GM23338 (cell line): ENCODE measurements at regions not wholly inside any gene's neighbourhood (a gene's known extent, or its start where the extent isn't known, plus 50 kb on each side); places are given as distances from the start of the nearest gene placed in this dataset.

Experiments used
- ATAC-seq: fragments of 200-7000 bp; cut with Tn5 transposase; 3 replicates; pipeline ENCODE4 v1.9.1; 2020
- DNase-seq: peaks from one replicate; pipeline ENCODE4 v3.0.0-alpha.2; 2015; ENCODE audit warnings: low spot score
- H2AFZ ChIP-seq: fragments of 200-600 bp; sonication (generic); 2 replicates; pipeline ENCODE4 v1.8.0; 2016; ENCODE audit warnings: antibody characterized with exemption, mild to moderate bottlenecking, moderate library complexity
- H3F3A ChIP-seq: fragments of 200-600 bp; sonication (generic); replicated peaks from 2 replicates; pipeline ENCODE4 v1.8.0; 2017; ENCODE audit warnings: antibody characterized with exemption, mixed run types, low read depth
- H3K27ac ChIP-seq: fragments of 200-600 bp; sonication (generic); 2 replicates; pipeline ENCODE4 v1.6.1; 2016; ENCODE audit warnings: low read depth
- H3K27me3 ChIP-seq: fragments of 200-600 bp; sonication (generic); 2 replicates; pipeline ENCODE4 v1.8.0; 2016; ENCODE audit warnings: mild to moderate bottlenecking, mixed run types, moderate library complexity; ENCODE audit not compliant: insufficient read depth
- H3K36me3 ChIP-seq: fragments of 200-600 bp; sonication (generic); 2 replicates; pipeline ENCODE4 v1.8.0; 2016; ENCODE audit warnings: mild to moderate bottlenecking; ENCODE audit not compliant: insufficient read depth
- H3K4me1 ChIP-seq: fragments of 200-600 bp; sonication (generic); 2 replicates; pipeline ENCODE4 v1.8.0; 2016; ENCODE audit warnings: mild to moderate bottlenecking, moderate library complexity; ENCODE audit not compliant: insufficient read depth
- H3K4me2 ChIP-seq: fragments of 200-600 bp; sonication (generic); 2 replicates; pipeline ENCODE4 v1.7.1; 2017; ENCODE audit warnings: mixed run types
- H3K4me3 ChIP-seq: fragments of 200-600 bp; sonication (generic); 2 replicates; pipeline ENCODE4 v1.6.1; 2016; ENCODE audit warnings: mixed run types
- H3K79me2 ChIP-seq: fragments of 200-600 bp; sonication (generic); replicated peaks from 2 replicates; pipeline ENCODE4 v1.8.0; 2017; ENCODE audit warnings: mild to moderate bottlenecking; ENCODE audit not compliant: insufficient read depth
- H3K9me2 ChIP-seq: fragments of 200-600 bp; sonication (generic); 2 replicates; pipeline ENCODE4 v1.8.0; 2017; ENCODE audit not compliant: insufficient read depth
- H4K20me1 ChIP-seq: fragments of 200-600 bp; sonication (generic); replicated peaks from 2 replicates; pipeline ENCODE4 v1.8.0; 2017; ENCODE audit warnings: mild to moderate bottlenecking; ENCODE audit not compliant: insufficient read depth
- H3K27ac Mint-ChIP-seq: 2 replicates; pipeline ENCODE4 v1.8.0; 2020; ENCODE audit warnings: inconsistent platforms, mild to moderate bottlenecking, moderate library complexity, mixed read lengths
- H3K27me3 Mint-ChIP-seq: 3 replicates; pipeline ENCODE4 v1.8.0; 2022; ENCODE audit warnings: low read depth, mild to moderate bottlenecking, moderate library complexity, mixed read lengths, inconsistent platforms; ENCODE audit not compliant: insufficient read depth, poor library complexity
- H3K36me3 Mint-ChIP-seq: 3 replicates; pipeline ENCODE4 v1.8.0; 2021; ENCODE audit warnings: low read depth, mild to moderate bottlenecking, inconsistent platforms, moderate library complexity, mixed read lengths
- H3K4me1 Mint-ChIP-seq: 3 replicates; pipeline ENCODE4 v1.8.0; 2020; ENCODE audit warnings: mild to moderate bottlenecking, inconsistent platforms, mixed read lengths
- H3K4me3 Mint-ChIP-seq: 3 replicates; pipeline ENCODE4 v1.8.0; 2021; ENCODE audit warnings: moderate library complexity, mild to moderate bottlenecking, inconsistent platforms, mixed read lengths
- H3K9me3 Mint-ChIP-seq: 3 replicates; pipeline ENCODE4 v1.8.0; 2020; ENCODE audit warnings: moderate library complexity, mild to moderate bottlenecking, inconsistent platforms, mixed read lengths
- CREB1 ChIP-seq: fragments of 250-450 bp; sonication (Bioruptor Pico); IDR thresholded peaks from 2 replicates; pipeline ENCODE4 v1.5.0; 2020; ENCODE audit warnings: low read depth, mild to moderate bottlenecking, moderate library complexity
- EZH2 ChIP-seq: fragments of 200-600 bp; sonication (generic); IDR thresholded peaks from one replicate; pipeline ENCODE4 v1.8.0; 2017; ENCODE audit warnings: antibody characterized with exemption, mild to moderate bottlenecking, low read depth; ENCODE audit not compliant: unreplicated experiment
- EZH2phosphoT487 ChIP-seq: fragments of 200-600 bp; sonication (generic); IDR thresholded peaks from one replicate; pipeline ENCODE4 v1.8.1; 2018; ENCODE audit warnings: antibody characterized with exemption; ENCODE audit not compliant: unreplicated experiment
- JUNB ChIP-seq: IDR thresholded peaks from one replicate; pipeline ENCODE4 v1.6.1; 2016; ENCODE audit warnings: antibody characterized with exemption; ENCODE audit not compliant: unreplicated experiment
- NANOG ChIP-seq: IDR thresholded peaks from 2 replicates; pipeline ENCODE4 v1.6.1; 2016; ENCODE audit warnings: antibody characterized with exemption, borderline replicate concordance
- POLR2AphosphoS5 ChIP-seq: IDR thresholded peaks from 2 replicates; pipeline ENCODE4 v1.6.1; 2016; ENCODE audit warnings: antibody characterized with exemption, low read depth
- STAT1 ChIP-seq: IDR thresholded peaks from one replicate; pipeline ENCODE4 v1.6.1; 2016; ENCODE audit warnings: antibody characterized with exemption; ENCODE audit not compliant: unreplicated experiment
- ZNF114 ChIP-seq: fragments of 250-450 bp; sonication (Bioruptor Pico); IDR thresholded peaks from 2 replicates; pipeline ENCODE4 v1.5.0; 2020; ENCODE audit warnings: mild to moderate bottlenecking, moderate library complexity
- ZNF331 ChIP-seq: fragments of 250-450 bp; sonication (Bioruptor Pico); IDR thresholded peaks from 2 replicates; pipeline ENCODE4 v1.5.0; 2020; ENCODE audit warnings: low read depth, mild to moderate bottlenecking, moderate library complexity
- TF ChIP-seq, protein P1 (sequence below): IDR thresholded peaks from 2 replicates; pipeline ENCODE4 v1.6.1; 2016; ENCODE audit warnings: antibody characterized with exemption
- TF ChIP-seq, protein P2 (sequence below): IDR thresholded peaks from one replicate; pipeline ENCODE4 v1.6.1; 2018; ENCODE audit warnings: antibody characterized with exemption; ENCODE audit not compliant: unreplicated experiment
- TF ChIP-seq, protein P3 (sequence below): fragments of 250-450 bp; sonication (Bioruptor Pico); IDR thresholded peaks from 2 replicates; pipeline ENCODE4 v1.5.0; 2020; ENCODE audit warnings: mild to moderate bottlenecking, moderate library complexity

- Mint-ChIP-seq H3K27ac (no peak overlapping the region), H3K4me1 (peaks cover 22% of the 10 kb centered on the region), H3K9me3 (no peaks in the 10 kb centered on the region), H3K36me3 (no peaks in the 10 kb centered on the region), H3K4me3 (no peak overlapping the region), H3K27me3 (peaks cover 10% of the 10 kb centered on the region)
- ATAC-seq (no peak), DNase-seq (no peak)
- no peaks in the 10 kb centered on the region for H4K20me1 ChIP-seq
- H3K9me2 ChIP-seq = 0 out of 2 replicates have a peak, but pooled peaks cover 2% of the 10 kb centered on the region
- no peaks in the 10 kb centered on the region for H3K27me3 ChIP-seq
- peak overlapping the region; percentile 38; the same call in 1 of the 2 replicates for H2AFZ ChIP-seq
- TF ChIP-seq POLR2AphosphoS5 (no peak), STAT1 (no peak), CREB1 (CRISPR knock-in tag) (no peak), EZH2phosphoT487 (no peak), JUNB (no peak), ZNF331 (no peak), EZH2 (no peak), ZNF114 (CRISPR knock-in tag) (no peak), NANOG (no peak)
- TF ChIP-seq, protein P1, sequence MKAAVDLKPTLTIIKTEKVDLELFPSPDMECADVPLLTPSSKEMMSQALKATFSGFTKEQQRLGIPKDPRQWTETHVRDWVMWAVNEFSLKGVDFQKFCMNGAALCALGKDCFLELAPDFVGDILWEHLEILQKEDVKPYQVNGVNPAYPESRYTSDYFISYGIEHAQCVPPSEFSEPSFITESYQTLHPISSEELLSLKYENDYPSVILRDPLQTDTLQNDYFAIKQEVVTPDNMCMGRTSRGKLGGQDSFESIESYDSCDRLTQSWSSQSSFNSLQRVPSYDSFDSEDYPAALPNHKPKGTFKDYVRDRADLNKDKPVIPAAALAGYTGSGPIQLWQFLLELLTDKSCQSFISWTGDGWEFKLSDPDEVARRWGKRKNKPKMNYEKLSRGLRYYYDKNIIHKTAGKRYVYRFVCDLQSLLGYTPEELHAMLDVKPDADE = no peak
- TF ChIP-seq, protein P2, sequence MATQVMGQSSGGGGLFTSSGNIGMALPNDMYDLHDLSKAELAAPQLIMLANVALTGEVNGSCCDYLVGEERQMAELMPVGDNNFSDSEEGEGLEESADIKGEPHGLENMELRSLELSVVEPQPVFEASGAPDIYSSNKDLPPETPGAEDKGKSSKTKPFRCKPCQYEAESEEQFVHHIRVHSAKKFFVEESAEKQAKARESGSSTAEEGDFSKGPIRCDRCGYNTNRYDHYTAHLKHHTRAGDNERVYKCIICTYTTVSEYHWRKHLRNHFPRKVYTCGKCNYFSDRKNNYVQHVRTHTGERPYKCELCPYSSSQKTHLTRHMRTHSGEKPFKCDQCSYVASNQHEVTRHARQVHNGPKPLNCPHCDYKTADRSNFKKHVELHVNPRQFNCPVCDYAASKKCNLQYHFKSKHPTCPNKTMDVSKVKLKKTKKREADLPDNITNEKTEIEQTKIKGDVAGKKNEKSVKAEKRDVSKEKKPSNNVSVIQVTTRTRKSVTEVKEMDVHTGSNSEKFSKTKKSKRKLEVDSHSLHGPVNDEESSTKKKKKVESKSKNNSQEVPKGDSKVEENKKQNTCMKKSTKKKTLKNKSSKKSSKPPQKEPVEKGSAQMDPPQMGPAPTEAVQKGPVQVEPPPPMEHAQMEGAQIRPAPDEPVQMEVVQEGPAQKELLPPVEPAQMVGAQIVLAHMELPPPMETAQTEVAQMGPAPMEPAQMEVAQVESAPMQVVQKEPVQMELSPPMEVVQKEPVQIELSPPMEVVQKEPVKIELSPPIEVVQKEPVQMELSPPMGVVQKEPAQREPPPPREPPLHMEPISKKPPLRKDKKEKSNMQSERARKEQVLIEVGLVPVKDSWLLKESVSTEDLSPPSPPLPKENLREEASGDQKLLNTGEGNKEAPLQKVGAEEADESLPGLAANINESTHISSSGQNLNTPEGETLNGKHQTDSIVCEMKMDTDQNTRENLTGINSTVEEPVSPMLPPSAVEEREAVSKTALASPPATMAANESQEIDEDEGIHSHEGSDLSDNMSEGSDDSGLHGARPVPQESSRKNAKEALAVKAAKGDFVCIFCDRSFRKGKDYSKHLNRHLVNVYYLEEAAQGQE = no peak
- TF ChIP-seq, protein P3, sequence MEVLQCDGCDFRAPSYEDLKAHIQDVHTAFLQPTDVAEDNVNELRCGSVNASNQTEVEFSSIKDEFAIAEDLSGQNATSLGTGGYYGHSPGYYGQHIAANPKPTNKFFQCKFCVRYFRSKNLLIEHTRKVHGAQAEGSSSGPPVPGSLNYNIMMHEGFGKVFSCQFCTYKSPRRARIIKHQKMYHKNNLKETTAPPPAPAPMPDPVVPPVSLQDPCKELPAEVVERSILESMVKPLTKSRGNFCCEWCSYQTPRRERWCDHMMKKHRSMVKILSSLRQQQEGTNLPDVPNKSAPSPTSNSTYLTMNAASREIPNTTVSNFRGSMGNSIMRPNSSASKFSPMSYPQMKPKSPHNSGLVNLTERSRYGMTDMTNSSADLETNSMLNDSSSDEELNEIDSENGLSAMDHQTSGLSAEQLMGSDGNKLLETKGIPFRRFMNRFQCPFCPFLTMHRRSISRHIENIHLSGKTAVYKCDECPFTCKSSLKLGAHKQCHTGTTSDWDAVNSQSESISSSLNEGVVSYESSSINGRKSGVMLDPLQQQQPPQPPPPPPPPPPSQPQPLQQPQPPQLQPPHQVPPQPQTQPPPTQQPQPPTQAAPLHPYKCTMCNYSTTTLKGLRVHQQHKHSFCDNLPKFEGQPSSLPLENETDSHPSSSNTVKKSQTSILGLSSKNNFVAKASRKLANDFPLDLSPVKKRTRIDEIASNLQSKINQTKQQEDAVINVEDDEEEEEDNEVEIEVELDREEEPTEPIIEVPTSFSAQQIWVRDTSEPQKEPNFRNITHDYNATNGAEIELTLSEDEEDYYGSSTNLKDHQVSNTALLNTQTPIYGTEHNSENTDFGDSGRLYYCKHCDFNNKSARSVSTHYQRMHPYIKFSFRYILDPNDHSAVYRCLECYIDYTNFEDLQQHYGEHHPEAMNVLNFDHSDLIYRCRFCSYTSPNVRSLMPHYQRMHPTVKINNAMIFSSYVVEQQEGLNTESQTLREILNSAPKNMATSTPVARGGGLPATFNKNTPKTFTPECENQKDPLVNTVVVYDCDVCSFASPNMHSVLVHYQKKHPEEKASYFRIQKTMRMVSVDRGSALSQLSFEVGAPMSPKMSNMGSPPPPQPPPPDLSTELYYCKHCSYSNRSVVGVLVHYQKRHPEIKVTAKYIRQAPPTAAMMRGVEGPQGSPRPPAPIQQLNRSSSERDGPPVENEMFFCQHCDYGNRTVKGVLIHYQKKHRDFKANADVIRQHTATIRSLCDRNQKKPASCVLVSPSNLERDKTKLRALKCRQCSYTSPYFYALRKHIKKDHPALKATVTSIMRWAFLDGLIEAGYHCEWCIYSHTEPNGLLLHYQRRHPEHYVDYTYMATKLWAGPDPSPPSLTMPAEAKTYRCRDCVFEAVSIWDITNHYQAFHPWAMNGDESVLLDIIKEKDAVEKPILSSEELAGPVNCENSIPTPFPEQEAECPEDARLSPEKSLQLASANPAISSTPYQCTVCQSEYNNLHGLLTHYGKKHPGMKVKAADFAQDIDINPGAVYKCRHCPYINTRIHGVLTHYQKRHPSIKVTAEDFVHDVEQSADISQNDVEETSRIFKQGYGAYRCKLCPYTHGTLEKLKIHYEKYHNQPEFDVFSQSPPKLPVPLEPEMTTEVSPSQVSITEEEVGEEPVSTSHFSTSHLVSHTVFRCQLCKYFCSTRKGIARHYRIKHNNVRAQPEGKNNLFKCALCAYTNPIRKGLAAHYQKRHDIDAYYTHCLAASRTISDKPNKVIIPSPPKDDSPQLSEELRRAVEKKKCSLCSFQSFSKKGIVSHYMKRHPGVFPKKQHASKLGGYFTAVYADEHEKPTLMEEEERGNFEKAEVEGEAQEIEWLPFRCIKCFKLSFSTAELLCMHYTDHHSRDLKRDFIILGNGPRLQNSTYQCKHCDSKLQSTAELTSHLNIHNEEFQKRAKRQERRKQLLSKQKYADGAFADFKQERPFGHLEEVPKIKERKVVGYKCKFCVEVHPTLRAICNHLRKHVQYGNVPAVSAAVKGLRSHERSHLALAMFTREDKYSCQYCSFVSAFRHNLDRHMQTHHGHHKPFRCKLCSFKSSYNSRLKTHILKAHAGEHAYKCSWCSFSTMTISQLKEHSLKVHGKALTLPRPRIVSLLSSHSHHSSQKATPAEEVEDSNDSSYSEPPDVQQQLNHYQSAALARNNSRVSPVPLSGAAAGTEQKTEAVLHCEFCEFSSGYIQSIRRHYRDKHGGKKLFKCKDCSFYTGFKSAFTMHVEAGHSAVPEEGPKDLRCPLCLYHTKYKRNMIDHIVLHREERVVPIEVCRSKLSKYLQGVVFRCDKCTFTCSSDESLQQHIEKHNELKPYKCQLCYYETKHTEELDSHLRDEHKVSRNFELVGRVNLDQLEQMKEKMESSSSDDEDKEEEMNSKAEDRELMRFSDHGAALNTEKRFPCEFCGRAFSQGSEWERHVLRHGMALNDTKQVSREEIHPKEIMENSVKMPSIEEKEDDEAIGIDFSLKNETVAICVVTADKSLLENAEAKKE (CRISPR knock-in tag) = no peak
- no peak overlapping the region for H3K4me3 ChIP-seq
- no peak overlapping the region for H3K27ac ChIP-seq
- no peaks in the 10 kb centered on the region for H3F3A ChIP-seq
- 0 out of 2 replicates have a peak, but pooled peaks cover 7% of the 10 kb centered on the region for H3K4me1 ChIP-seq
- no peaks in the 10 kb centered on the region for H3K79me2 ChIP-seq
- no peaks in the 10 kb centered on the region for H3K36me3 ChIP-seq
- H3K4me2 ChIP-seq = no peak overlapping the region
These were observed 50.2 kb upstream of the SPRY1 start for GRCh38 chr4:123346330-123346940.
